Activated naive CD4-positive, alpha-beta T cell treated with anti-CD3 and anti-CD28 coated beads for 36 hours (primary cell): ENCODE measurements at regions not wholly inside any gene's neighbourhood (a gene's known extent, or its start where the extent isn't known, plus 50 kb on each side); places are given as distances from the start of the nearest gene placed in this dataset.
"Not testable (repeated sequence)": the region's sequence is repeated elsewhere in the genome, so short reads cannot be mapped to it uniquely, and the experiment has no call there.

Experiments
- CTCF ChIA-PET: fragments of 350-600 bp; sonication (Branson Sonifier 250); formaldehyde crosslinking; loops from one replicate; lab custom pipeline; 2021; ENCODE audit warnings: antibody characterized with exemption; lab: Charles Lee
- DNase-seq: peaks from one replicate; pipeline ENCODE4 v3.0.0-alpha.2; 2020
- H3K27ac Mint-ChIP-seq: one replicate; pipeline ENCODE4 v1.8.0; 2021; ENCODE audit warnings: mild to moderate bottlenecking, mixed read lengths
- H3K27me3 Mint-ChIP-seq: one replicate; pipeline ENCODE4 v1.8.0; 2021; ENCODE audit warnings: low read depth, mixed read lengths
- H3K36me3 Mint-ChIP-seq: one replicate; pipeline ENCODE4 v1.8.0; 2021; ENCODE audit warnings: low read depth, mixed read lengths
- H3K4me1 Mint-ChIP-seq: one replicate; pipeline ENCODE4 v1.8.0; 2021; ENCODE audit warnings: low read depth, mixed read lengths
- H3K4me3 Mint-ChIP-seq: one replicate; pipeline ENCODE4 v1.8.0; 2021; ENCODE audit warnings: mild to moderate bottlenecking, moderate library complexity, mixed read lengths
- H3K9me3 Mint-ChIP-seq: one replicate; pipeline ENCODE4 v1.8.0; 2021; ENCODE audit warnings: mixed read lengths
- intact Hi-C: fragments of 100-400 bp; cut with micrococcal nuclease; formaldehyde crosslinking; loops from one replicate; pipeline ENCODE4 v1.15.1; 2023

DNA sequence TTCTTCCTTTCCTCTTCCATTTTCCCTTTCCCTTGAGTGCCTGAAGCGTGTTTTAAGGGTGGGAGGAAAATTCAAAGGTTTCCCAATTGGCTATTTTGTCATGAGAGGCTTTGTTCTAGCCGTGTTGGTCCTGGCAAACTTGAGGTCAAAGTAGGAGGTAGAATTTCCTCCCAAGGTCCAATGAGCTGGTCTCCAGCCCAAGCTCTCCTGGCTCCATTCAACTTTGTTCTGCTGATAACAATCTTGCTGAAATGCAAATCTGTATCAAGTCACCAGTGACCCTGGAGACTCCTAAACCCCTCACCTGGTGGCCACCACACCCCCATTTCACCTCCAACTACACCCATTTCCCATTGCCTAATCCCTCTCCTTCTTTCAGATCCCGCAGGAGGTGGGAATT lies 100.2 kb upstream of the TERB2 start:
- H3K27me3 Mint-ChIP-seq, H3K27ac Mint-ChIP-seq, H3K4me3 Mint-ChIP-seq, H3K4me1 Mint-ChIP-seq, intact Hi-C loops, H3K36me3 Mint-ChIP-seq, H3K9me3 Mint-ChIP-seq, CTCF ChIA-PET, DNase-seq: not testable (repeated sequence)

DNA sequence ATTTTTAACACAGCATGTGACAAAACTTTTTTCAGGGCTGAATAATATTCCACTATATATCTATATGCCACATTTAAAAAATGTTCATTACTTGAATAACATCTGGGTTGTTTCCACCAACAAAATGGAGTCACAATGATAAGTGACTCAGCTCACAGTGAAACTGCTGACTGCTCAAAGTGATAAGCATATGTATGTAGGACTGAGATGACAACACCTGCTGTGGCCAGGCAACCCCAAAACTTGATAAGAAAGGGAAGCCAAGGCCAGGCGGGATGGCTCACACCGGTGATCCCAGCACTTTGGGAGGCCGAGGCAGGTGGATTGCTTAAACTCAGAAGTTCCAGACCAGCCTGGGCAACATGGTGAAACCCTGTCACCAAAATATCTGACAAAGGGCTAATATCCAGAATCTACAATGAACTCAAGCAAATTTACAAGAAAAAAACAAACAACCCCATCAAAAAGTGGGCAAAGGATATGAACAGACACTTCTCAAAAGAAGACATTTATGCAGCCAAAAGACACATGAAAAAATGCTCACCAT lies 99.2 kb upstream of the TERB2 start:
- H3K4me1 Mint-ChIP-seq, H3K36me3 Mint-ChIP-seq, DNase-seq, H3K27me3 Mint-ChIP-seq, H3K9me3 Mint-ChIP-seq, CTCF ChIA-PET, intact Hi-C loops, H3K4me3 Mint-ChIP-seq, H3K27ac Mint-ChIP-seq: not testable (repeated sequence)

DNA sequence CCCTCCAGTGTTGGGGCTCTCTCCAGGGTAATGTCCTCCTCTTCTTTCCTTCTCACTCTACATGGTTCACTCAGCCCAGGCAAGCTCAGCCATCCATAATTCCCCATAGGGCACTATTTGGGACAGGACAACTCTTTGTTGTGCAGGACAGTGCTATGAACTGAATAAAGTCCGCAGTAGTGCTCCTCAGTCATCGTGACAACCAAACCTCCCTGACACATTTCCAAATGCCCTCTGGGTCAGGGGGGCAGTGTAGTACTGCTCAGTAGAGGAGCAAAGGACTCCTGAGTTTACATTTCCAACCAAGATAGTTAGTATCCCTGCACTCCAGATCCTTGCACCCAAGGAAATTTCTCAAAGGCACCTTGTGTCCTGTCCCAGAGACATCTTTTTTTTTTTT lies 97.4 kb upstream of the TERB2 start:
- CTCF ChIA-PET, H3K9me3 Mint-ChIP-seq, H3K27ac Mint-ChIP-seq, H3K27me3 Mint-ChIP-seq, H3K4me1 Mint-ChIP-seq, H3K4me3 Mint-ChIP-seq, H3K36me3 Mint-ChIP-seq, DNase-seq, intact Hi-C loops: not testable (repeated sequence)

DNA sequence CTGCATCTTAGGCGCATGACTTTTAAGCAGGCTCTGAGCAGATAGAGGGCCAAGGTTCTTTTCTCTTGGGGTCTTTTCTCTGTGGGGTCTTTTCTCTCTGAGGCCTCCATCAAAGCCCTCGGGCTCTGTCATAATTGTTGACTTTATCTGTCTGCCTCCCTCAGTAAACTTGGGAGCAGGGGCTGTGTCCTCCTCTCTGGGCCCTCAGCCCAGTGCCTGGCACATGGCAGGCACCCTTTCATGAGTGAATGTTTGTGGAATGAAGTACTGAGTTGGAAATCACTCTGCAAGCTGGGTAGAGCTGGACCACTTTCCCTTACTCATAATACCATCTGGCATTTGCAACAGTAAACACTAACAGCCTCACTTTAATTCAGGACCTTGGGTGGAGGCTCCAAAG lies 96.3 kb upstream of the TERB2 start:
- H3K4me1 Mint-ChIP-seq, H3K9me3 Mint-ChIP-seq, H3K27me3 Mint-ChIP-seq, H3K4me3 Mint-ChIP-seq, DNase-seq, H3K27ac Mint-ChIP-seq, intact Hi-C loops, CTCF ChIA-PET, H3K36me3 Mint-ChIP-seq: not testable (repeated sequence)

DNA sequence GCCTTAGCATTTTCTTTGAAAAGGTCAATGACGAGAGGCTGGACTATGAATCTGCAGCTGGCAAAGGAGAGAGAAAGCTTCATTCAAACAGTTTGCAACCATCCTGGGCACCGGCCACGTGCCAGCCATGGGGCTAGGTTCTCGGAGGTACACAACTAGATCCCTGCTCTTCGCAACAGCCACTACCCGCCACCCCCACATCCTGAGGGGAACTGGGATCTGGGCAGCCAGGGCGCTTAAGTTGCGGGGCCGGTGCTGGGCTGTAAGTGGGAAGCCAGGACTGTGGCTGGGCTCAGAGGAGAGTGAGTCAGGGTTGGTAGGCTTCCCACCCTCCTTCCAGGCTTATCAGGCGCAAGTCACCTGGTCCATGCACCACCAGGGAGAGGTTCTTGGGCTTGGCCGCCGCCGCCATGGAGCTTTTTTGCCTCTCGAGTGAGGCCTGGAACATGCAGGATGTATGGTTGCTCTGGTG lies 95.0 kb upstream of the TERB2 start:
- Mint-ChIP-seq H3K4me3 (no peak overlapping the region), H3K27me3 (peaks cover 8% of the 10 kb centered on the region), H3K4me1 (no peaks in the 10 kb centered on the region), H3K9me3 (peaks cover 5% of the 10 kb centered on the region), H3K36me3 (no peaks in the 10 kb centered on the region), H3K27ac (no peak overlapping the region)
- intact Hi-C loops: no loop called here
- CTCF ChIA-PET: interaction anchor here (0.5 kb wide), 1 partner anchor 284 kb away, joined by 3 read pairs; no protein-coding TSS in a partner anchor
- DNase-seq: no peak

DNA sequence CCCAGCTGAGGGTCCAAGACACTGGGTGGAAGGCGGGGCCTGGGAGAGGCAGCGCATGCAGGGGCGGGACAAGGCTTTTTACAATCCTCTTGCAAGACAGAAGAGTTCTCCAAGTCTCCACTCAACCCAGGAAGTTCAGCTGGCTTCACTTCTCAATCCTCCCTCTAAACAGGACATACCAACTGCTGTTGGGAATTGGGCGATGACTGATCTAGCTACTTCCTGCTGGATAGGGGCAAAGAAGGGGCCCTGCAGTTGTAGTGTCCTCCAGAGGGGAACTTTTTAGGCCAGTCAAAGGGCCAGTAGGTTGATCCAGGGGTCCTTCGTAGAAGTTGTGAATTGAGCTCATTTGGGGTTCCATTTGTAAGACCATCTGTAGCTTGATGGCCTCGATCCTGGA lies 94.6 kb upstream of the TERB2 start:
- CTCF ChIA-PET: no interaction called here
- H3K4me1 Mint-ChIP-seq: no peaks in the 10 kb centered on the region
- no peaks in the 10 kb centered on the region for H3K36me3 Mint-ChIP-seq
- H3K27me3 Mint-ChIP-seq: peaks cover 12% of the 10 kb centered on the region
- H3K27ac Mint-ChIP-seq: no peak overlapping the region
- intact Hi-C loops: no loop called here
- no peak overlapping the region for H3K4me3 Mint-ChIP-seq
- DNase-seq: no peak
- peaks cover 5% of the 10 kb centered on the region for H3K9me3 Mint-ChIP-seq

DNA sequence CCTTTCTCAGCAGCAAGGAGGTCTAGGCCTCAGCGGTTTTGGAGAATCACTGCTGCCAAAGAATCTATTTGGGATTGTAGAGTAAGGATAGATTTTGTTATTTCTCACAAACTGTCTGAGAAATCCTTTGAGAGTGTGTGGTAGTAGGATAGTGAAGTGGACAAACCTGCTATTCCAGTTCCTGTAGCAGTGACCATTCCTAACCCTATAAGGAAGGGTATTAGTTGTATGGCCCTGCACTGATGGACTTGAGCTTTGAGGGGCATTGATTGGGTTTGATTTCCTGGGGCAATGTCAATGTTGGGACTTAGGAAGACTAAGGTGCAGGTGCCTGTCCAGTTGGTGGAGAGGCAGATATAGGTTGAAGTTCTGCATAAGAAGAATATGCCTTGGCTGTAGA lies 93.6 kb upstream of the TERB2 start:
- intact Hi-C loops, CTCF ChIA-PET, H3K27ac Mint-ChIP-seq, H3K4me3 Mint-ChIP-seq, DNase-seq, H3K4me1 Mint-ChIP-seq, H3K36me3 Mint-ChIP-seq, H3K9me3 Mint-ChIP-seq: not testable (repeated sequence)
- peaks cover 16% of the 10 kb centered on the region for H3K27me3 Mint-ChIP-seq

DNA sequence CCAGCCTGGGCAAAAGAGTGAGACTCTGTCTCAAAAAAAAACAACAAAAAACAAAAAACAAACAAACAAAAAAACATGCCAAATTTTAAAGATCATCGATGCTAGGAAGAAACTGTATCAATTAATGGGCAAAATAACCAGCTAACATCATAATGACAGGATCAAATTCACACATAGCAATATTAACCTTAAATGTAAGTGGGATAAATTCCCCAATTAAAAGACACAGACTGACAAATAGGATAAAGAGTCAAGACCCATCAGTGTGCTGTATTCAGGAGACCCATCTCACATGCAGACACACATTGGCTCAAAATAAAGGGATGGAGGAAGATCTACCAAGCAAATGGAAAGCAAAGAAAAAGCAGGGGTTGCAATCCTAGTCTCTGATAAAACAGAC lies 88.4 kb upstream of the TERB2 start:
- H3K4me1 Mint-ChIP-seq, DNase-seq, H3K9me3 Mint-ChIP-seq, CTCF ChIA-PET, intact Hi-C loops, H3K27ac Mint-ChIP-seq, H3K36me3 Mint-ChIP-seq, H3K4me3 Mint-ChIP-seq: not testable (repeated sequence)
- H3K27me3 Mint-ChIP-seq: peaks cover 20% of the 10 kb centered on the region

DNA sequence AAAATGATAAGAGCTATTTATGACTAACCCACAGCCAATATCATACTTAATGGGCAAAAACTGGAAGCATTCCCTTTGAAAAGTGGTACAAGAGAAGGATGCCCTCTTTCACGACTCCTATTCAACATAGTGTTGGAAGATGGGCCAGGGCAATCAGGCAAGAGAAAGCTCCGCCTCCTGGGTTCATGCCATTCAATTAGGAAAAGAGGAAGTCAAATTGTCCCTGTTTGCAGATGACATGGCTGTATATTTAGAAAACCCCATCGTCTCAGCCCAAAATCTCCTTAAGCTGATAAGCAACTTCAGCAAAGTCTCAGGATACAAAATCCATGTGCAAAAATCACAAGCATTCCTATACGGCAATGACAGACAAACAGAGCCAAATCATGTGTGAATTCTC lies 86.4 kb upstream of the TERB2 start:
- intact Hi-C loops, H3K36me3 Mint-ChIP-seq, DNase-seq, H3K4me1 Mint-ChIP-seq, H3K27ac Mint-ChIP-seq, H3K4me3 Mint-ChIP-seq, H3K9me3 Mint-ChIP-seq: not testable (repeated sequence)
- H3K27me3 Mint-ChIP-seq: peaks cover 20% of the 10 kb centered on the region
- CTCF ChIA-PET: interaction anchor here (0.8 kb wide), 1 partner anchor 17 kb away, joined by 3 read pairs; no protein-coding TSS in a partner anchor

DNA sequence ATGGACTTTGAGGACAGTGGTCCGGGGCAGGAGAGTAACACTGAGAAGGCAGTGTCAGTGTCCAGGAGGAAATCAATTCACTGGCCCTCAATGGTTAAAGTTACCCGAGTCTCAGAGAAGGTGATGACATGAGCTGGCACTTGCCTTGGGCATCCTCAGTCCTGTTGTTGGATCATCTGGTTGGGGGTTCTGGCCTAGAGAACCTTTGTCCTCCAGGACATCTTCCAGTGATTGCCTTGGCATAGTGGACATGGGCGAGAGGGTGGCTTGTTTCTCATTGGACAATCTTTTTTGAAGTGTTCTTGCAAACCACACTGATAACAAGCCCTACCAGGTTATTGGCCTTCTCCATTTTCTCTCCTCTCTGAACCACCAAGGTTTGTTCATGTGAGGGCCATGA lies 83.4 kb upstream of the TERB2 start:
- no peak overlapping the region for H3K4me3 Mint-ChIP-seq
- peaks cover 31% of the 10 kb centered on the region for H3K9me3 Mint-ChIP-seq
- H3K27ac Mint-ChIP-seq: no peak overlapping the region
- no peak for DNase-seq
- H3K27me3 Mint-ChIP-seq: peaks cover 9% of the 10 kb centered on the region
- CTCF ChIA-PET: no interaction called here
- intact Hi-C loops: no loop called here
- H3K36me3 Mint-ChIP-seq: peaks cover 3% of the 10 kb centered on the region
- no peaks in the 10 kb centered on the region for H3K4me1 Mint-ChIP-seq

DNA sequence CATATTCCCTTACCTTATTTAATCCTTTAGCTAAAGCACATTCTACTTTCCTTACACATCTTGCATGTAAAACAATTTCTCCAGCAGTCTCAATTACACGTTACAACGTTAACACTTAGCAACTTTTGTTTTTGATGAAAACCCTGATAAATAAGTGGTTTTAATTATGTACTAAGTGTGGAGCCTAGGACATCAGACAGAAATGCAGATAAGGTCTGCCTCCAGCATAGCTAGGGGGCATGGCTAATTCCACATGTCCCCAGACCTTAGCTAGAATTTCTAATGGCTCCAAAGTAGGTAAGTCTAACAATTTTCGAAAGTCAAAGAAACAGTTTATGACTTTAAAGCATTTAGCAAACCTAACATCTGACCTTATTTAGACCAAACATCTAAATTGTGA lies 77.4 kb upstream of the TERB2 start:
- intact Hi-C loops: no loop called here
- Mint-ChIP-seq H3K36me3 (peaks cover 2% of the 10 kb centered on the region), H3K4me3 (no peak overlapping the region), H3K4me1 (peaks cover 25% of the 10 kb centered on the region), H3K9me3 (peaks cover 41% of the 10 kb centered on the region), H3K27ac (no peak overlapping the region), H3K27me3 (peaks cover 9% of the 10 kb centered on the region)
- CTCF ChIA-PET: no interaction called here
- DNase-seq: no peak

DNA sequence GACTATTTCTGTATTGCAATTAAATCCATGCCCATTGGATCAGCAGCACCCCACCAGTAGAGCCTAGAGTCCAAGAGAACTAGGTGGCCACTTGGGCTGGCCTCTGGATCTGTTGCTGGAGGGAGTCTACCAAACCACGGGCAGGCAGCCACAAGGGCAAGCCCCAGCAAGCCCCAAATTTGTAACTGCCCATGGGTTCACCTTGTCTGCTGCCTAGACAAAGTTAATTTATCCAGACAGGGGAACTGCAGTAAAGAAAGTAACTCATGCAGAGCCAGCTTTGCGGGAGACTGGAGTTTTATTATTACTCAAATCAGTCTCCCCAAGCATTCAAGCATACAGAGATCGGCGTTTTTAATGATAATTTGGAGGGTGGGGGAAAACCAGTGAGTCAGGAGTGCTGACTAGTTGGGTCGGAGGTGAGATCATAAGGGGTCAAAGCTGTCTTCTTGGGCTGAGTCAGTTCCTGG lies 74.0 kb upstream of the TERB2 start:
- peaks cover 25% of the 10 kb centered on the region for H3K4me1 Mint-ChIP-seq
- peaks cover 17% of the 10 kb centered on the region for H3K9me3 Mint-ChIP-seq
- peaks cover under 1% of the 10 kb centered on the region for H3K36me3 Mint-ChIP-seq
- CTCF ChIA-PET: no interaction called here
- H3K27me3 Mint-ChIP-seq: peaks cover 5% of the 10 kb centered on the region
- DNase-seq: peak; percentile 74
- intact Hi-C loops: loop anchor here (1.0 kb wide), 4 partner anchors 29 to 154 kb away; no protein-coding TSS in a partner anchor
- H3K4me3 Mint-ChIP-seq: no peak overlapping the region
- no peak overlapping the region for H3K27ac Mint-ChIP-seq

DNA sequence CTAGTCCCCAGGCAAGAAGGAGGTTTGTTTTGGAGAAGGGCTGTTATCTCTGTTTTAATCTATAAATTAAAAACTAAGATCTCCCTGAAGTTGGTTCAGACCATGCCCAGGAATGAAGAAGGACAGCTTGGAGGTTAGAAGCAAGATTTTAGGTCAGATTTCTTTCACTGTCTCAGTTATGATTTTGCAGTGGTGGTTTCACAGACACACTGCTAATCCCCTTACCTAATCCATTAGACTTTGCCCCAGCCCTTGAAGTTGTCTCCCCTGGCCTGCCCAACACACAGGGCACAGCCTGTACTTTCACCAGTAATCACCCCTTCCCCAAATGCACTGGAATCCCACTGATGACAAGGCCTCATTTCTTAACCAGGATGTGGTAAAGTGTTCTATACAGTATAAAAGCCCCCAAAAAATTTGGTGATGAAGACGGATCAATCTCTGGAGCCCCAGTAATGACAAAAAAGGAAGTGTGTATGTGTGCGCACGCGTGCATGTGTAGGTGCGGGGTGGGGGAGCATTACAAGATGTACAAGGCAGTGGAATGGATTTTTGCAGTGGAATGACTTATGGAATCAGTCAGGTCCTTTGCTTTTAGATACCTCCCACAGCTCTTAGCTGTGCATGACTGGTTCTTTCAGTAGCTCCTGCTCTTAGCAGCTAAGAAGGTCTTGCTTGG lies 73.1 kb upstream of the TERB2 start:
- Mint-ChIP-seq H3K27ac (no peak overlapping the region), H3K9me3 (peaks cover 9% of the 10 kb centered on the region), H3K4me3 (no peak overlapping the region), H3K36me3 (no peaks in the 10 kb centered on the region), H3K4me1 (peaks cover 25% of the 10 kb centered on the region), H3K27me3 (peaks cover 5% of the 10 kb centered on the region)
- intact Hi-C loops: no loop called here
- CTCF ChIA-PET: interaction anchor here (0.8 to 1.2 kb wide), 2 partner anchors 30 to 241 kb away, joined by 3 read pairs; no protein-coding TSS in a partner anchor
- DNase-seq: no peak
